ENCODE measurements at regions not wholly inside any gene's neighbourhood (a gene's known extent, or its start where the extent isn't known, plus 50 kb on each side); places are given as distances from the start of the nearest gene placed in this dataset.
A peak's percentile ranks its signal among the peaks of the same experiment; 100 is the strongest.

DNA sequence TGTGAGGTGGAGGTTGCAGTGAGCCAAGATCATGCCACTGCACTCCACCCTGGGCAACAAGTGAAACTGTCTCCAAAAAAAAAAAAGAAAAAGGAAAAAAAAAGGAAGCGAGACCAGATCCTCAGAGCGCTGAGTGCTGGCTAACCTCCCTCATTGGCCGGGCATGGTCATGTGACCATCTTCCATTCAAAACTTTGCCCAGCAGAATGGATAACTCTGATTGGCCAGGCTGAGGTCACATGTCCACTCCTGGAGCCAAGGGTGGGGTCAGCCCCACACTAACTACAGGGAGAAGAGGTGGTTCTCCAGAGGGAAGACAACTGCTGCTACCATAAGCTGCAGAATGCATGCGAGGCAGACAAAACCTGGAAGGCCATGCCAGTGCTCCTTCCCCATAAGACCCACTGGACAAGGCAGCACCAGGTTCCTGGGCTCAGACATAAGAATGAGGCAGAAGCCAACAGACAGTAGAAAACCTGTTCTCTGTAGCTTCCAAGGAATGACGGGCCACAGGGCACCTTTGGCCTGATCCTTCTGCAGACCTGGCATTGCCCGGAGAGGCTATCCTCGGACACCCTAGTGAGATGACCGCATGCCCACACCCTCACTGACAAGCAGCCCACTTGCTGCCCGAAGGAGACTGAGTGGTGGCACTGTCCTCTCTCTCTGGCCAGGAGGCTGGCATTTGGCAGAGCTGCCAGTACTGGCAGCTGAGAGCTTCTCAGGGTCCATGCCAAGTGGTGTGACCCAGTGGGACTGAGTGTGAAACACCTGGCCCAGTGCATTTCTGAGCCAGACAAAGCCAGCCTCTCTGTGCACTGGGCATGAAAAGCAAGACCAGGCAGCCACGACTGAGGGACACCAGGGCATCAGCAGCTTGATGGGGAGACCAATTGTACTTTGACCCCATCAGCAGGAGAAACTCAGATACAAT is 311.9 kb upstream of the SULF2 start:
- no peak for FAIRE-seq
- peak; percentile 63 to 88 (median 78) for DNase-seq
- Histone ChIP-seq H3K4me3 (no peak overlapping the region), H3K27me3 (no peaks in the 10 kb centered on the region), H3K36me3 (no peaks in the 10 kb centered on the region), H3K4me1 (peaks cover 0 to 3% (median 0%) of the 10 kb centered on the region in 3 donors), H3K9me3 (no peaks in the 10 kb centered on the region), H3K27ac (peak overlapping the region in 1 of 4 donors; percentile 31)
- intact Hi-C loops (cut with DNase I): no loop called here
- ATAC-seq: peak; percentile 92 to 95 (median 95)
- TF ChIP-seq CTCF (IDR thresholded peaks at IDR 0.05): no peak
- WGBS, 2 donors: 54 to 57% methylated on average over 10 of the region's 10 CpGs

- H3K27me3 ChIP-seq: no peaks in the 10 kb centered on the region
- FAIRE-seq (no peak), DNase-seq (no peak), ATAC-seq (no peak)
- no peak overlapping the region for H3K4me3 ChIP-seq
- H3K36me3 ChIP-seq: no peaks in the 10 kb centered on the region
- H3K27ac ChIP-seq: no peak overlapping the region
- H3K9me3 ChIP-seq: no peaks in the 10 kb centered on the region
- 94 to 97% methylated on average over 12 of the region's 12 CpGs for WGBS, 2 donors
- TF ChIP-seq CTCF (IDR thresholded peaks at IDR 0.05): no peak
- intact Hi-C loops (cut with DNase I): no loop called here
- peaks cover 0 to 3% (median 0%) of the 10 kb centered on the region in 3 donors for H3K4me1 ChIP-seq
Observed at GRCh38 chr20:48096212-48096875, 311.1 kb upstream of the SULF2 start.

- no peak overlapping the region for H3K27ac ChIP-seq
- peaks cover 0 to 3% (median 0%) of the 10 kb centered on the region in 3 donors for H3K4me1 ChIP-seq
- intact Hi-C loops (cut with DNase I): no loop called here
- H3K9me3 ChIP-seq: no peaks in the 10 kb centered on the region
- no peaks in the 10 kb centered on the region for H3K27me3 ChIP-seq
- WGBS, 2 donors: 64 to 68% methylated on average over 7 of the region's 7 CpGs
- no peak for FAIRE-seq
- TF ChIP-seq CTCF (IDR thresholded peaks at IDR 0.05): no peak
- no peak overlapping the region for H3K4me3 ChIP-seq
- no peaks in the 10 kb centered on the region for H3K36me3 ChIP-seq
- ATAC-seq: no peak
- no peak for DNase-seq
Observed at GRCh38 chr20:48094944-48095343, 309.7 kb upstream of the SULF2 start.

DNA sequence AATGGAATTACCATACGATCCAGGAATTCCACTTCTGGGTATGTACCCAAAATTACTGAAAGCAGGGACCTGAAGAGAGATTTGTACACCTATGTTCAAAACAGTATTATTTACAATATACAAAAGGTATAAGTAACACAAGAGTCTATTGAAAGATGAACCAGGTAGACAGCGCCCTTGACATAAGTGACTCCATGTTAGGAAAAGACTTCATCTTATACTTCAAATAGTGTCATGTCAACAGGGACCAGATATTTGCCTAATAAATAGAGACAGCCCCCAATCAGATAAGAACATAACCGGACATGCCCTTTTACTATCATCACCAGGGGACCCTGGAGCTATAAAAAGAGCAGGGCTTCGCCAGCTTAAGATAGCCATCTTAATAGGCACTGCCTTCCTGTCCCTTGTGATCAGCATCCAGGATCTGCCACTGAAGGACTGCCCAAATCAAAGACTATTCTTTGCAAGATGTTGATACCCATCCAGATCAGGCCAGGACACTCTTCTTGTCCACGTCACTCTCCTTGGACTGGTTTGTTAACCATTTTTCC is 309.0 kb upstream of the SULF2 start:
- WGBS, 2 donors: 68 to 80% methylated on average over 5 of the region's 5 CpGs
- no peak overlapping the region for H3K27ac ChIP-seq
- intact Hi-C loops (cut with DNase I): no loop called here
- peaks cover 0 to 3% (median 0%) of the 10 kb centered on the region in 3 donors for H3K4me1 ChIP-seq
- no peaks in the 10 kb centered on the region for H3K9me3 ChIP-seq
- DNase-seq: no peak
- H3K36me3 ChIP-seq: no peaks in the 10 kb centered on the region
- no peak for FAIRE-seq
- no peaks in the 10 kb centered on the region for H3K27me3 ChIP-seq
- no peak overlapping the region for H3K4me3 ChIP-seq
- ATAC-seq: no peak
- no peak for TF ChIP-seq CTCF (IDR thresholded peaks at IDR 0.05)
